ENCODE measurements at regions not wholly inside any gene's neighbourhood (a gene's known extent, or its start where the extent isn't known, plus 50 kb on each side); places are given as distances from the start of the nearest gene placed in this dataset.

- H3K36me3 ChIP-seq (ENCODE audit: control insufficient read depth, insufficient read depth, low read length) = no peaks in the 10 kb centered on the region
- H3K4me3 ChIP-seq (replicated peaks; ENCODE audit: low read depth, low read length) = no peak overlapping the region
- H3K27me3 ChIP-seq (replicated peaks; ENCODE audit: control insufficient read depth, insufficient read depth, low read length) = no peaks in the 10 kb centered on the region; the same call in 1 of the 2 replicates
- TF ChIP-seq CTCF (IDR thresholded peaks at IDR 0.05; ENCODE audit: insufficient read depth, low read length, poor library complexity, severe bottlenecking) = no peak
- no peak for DNase-seq (ENCODE audit: extremely low read depth, insufficient read length)
Measured at GRCh38 chr5:169467041-169467771, 116.4 kb upstream of the SPDL1 start.

- no peak for TF ChIP-seq CTCF (IDR thresholded peaks at IDR 0.05; ENCODE audit: insufficient read depth, low read length, poor library complexity, severe bottlenecking)
- Histone ChIP-seq H3K36me3 (ENCODE audit: control insufficient read depth, insufficient read depth, low read length) (no peaks in the 10 kb centered on the region), H3K4me3 (replicated peaks; ENCODE audit: low read depth, low read length) (no peak overlapping the region), H3K27me3 (replicated peaks; ENCODE audit: control insufficient read depth, insufficient read depth, low read length) (no peaks in the 10 kb centered on the region)
- DNase-seq (ENCODE audit: extremely low read depth, insufficient read length) = no peak
Measured at GRCh38 chr5:169460896-169461295, 122.7 kb upstream of the SPDL1 start.

- DNase-seq (ENCODE audit: extremely low read depth, insufficient read length) = no peak
- Histone ChIP-seq H3K27me3 (replicated peaks; ENCODE audit: control insufficient read depth, insufficient read depth, low read length) (no peaks in the 10 kb centered on the region), H3K36me3 (ENCODE audit: control insufficient read depth, insufficient read depth, low read length) (no peaks in the 10 kb centered on the region), H3K4me3 (replicated peaks; ENCODE audit: low read depth, low read length) (no peak overlapping the region)
- no peak for TF ChIP-seq CTCF (IDR thresholded peaks at IDR 0.05; ENCODE audit: insufficient read depth, low read length, poor library complexity, severe bottlenecking)
Measured at GRCh38 chr5:169460123-169460522, 123.5 kb upstream of the SPDL1 start.

- TF ChIP-seq CTCF (IDR thresholded peaks at IDR 0.05; ENCODE audit: insufficient read depth, low read length, poor library complexity, severe bottlenecking) = no peak
- H3K27me3 ChIP-seq (replicated peaks; ENCODE audit: control insufficient read depth, insufficient read depth, low read length) = no peaks in the 10 kb centered on the region
- H3K4me3 ChIP-seq (replicated peaks; ENCODE audit: low read depth, low read length) = no peak overlapping the region
- no peaks in the 10 kb centered on the region for H3K36me3 ChIP-seq (ENCODE audit: control insufficient read depth, insufficient read depth, low read length)
- DNase-seq (ENCODE audit: extremely low read depth, insufficient read length) = no peak
Measured at GRCh38 chr5:169458221-169458620, 125.4 kb upstream of the SPDL1 start.

GRCh38 chr5:169450464-169450863, 133.1 kb upstream of the SPDL1 start:
- no peak for TF ChIP-seq CTCF (IDR thresholded peaks at IDR 0.05; ENCODE audit: insufficient read depth, low read length, poor library complexity, severe bottlenecking)
- Histone ChIP-seq H3K27me3 (replicated peaks; ENCODE audit: control insufficient read depth, insufficient read depth, low read length) (no peaks in the 10 kb centered on the region), H3K36me3 (ENCODE audit: control insufficient read depth, insufficient read depth, low read length) (no peaks in the 10 kb centered on the region), H3K4me3 (replicated peaks; ENCODE audit: low read depth, low read length) (no peak overlapping the region)
- no peak for DNase-seq (ENCODE audit: extremely low read depth, insufficient read length)

GRCh38 chr5:169448826-169449225, 134.7 kb upstream of the SPDL1 start:
- DNase-seq (ENCODE audit: extremely low read depth, insufficient read length) = no peak
- H3K36me3 ChIP-seq (ENCODE audit: control insufficient read depth, insufficient read depth, low read length) = no peaks in the 10 kb centered on the region
- H3K27me3 ChIP-seq (replicated peaks; ENCODE audit: control insufficient read depth, insufficient read depth, low read length) = no peaks in the 10 kb centered on the region
- no peak overlapping the region for H3K4me3 ChIP-seq (replicated peaks; ENCODE audit: low read depth, low read length)
- TF ChIP-seq CTCF (IDR thresholded peaks at IDR 0.05; ENCODE audit: insufficient read depth, low read length, poor library complexity, severe bottlenecking) = no peak

All from GM06990 (cell line).